Right kidney (tissue), 1 donor: ENCODE measurements at regions not wholly inside any gene's neighbourhood (a gene's known extent, or its start where the extent isn't known, plus 50 kb on each side); places are given as distances from the start of the nearest gene placed in this dataset.

Experiments
- DNase-seq: peaks from one replicate; pipeline ENCODE4 v3.0.0-alpha.2; 2016

DNA sequence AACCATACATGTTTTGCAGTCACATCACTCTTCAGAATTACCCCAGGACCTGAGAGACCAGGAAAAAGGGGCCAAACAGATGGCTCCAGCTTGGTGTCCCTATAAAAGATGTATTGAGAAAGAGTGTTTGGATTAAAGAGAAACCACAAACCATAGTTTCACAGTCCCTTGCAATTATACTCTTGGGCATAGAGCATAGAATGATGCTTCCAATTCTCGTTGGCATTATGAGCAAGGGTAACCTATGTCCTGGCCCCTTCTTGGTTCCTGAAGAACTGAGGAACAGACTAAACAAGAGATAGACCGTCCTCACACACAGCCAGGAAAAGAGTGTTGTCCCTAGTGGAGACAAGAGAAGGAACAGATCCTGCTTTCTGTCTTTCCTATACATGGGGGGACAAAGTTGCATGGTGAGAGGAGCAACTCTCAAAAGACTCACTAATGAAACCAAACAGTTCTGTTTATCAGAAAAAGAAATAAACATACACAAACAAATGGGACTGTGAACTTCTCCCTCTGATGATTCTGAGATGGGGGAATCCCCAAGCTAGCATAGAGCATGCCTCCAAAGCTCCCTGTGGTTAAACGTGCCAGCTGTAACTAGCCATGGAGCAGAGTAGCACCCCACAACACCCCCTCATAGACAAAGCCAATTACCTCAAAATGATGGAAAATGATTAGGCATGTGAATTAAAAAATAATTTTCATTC is 908.6 kb downstream of the NTRK3 start:
- DNase-seq: no peak

- no peak for DNase-seq
These were observed 910.6 kb downstream of the NTRK3 start for GRCh38 chr15:87345961-87346360.

DNA sequence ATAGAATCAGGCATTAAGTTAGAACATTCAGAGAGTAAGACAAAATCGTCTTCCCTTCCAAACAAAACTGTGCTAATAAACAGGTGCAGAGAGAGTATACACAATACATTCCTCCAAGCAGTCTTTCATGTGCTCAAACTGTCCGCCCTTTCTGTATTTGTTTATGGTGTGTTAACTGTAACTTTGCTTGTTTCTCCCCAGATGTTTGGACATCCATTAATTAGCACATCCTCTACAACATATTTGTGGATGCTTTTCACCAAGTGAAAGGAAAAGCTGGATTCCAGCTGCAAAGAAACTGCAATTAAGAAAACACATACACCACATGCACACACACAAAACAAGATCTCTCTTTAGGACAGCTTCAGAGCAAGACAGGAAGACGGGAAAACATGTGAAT is 912.6 kb downstream of the NTRK3 start:
- DNase-seq: no peak

GRCh38 chr15:87340370-87340769 is 916.2 kb downstream of the NTRK3 start:
- no peak for DNase-seq

GRCh38 chr15:87326269-87326668 is 930.3 kb downstream of the NTRK3 start:
- DNase-seq: no peak

DNA sequence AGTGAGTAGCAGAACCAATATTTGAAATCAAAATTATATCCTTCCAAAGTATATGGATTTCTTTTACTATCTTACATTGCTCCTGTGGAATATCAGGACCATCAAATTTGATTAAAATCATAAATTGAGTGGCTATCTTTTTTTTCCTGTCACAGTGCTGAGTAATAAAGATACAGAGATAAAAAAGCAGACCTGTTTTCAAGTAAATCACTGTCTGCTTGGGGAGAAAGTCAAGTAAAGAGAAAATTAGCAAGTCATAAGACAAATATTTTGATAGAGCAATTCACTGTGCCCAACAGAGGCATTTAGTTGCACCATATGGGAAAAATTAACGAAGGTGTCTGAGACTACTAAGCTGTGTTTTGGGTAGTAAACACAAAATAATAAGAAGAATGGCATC is 933.7 kb downstream of the NTRK3 start:
- DNase-seq: no peak

- DNase-seq: no peak
These were observed 934.3 kb downstream of the NTRK3 start for GRCh38 chr15:87322265-87322664.

GRCh38 chr15:87317900-87318299 is 938.6 kb downstream of the NTRK3 start:
- no peak for DNase-seq

- no peak for DNase-seq
These were observed 944.3 kb downstream of the NTRK3 start for GRCh38 chr15:87312221-87312620.

- no peak for DNase-seq
These were observed 956.4 kb downstream of the NTRK3 start for GRCh38 chr15:87300146-87300545.

GRCh38 chr15:87294854-87295253 is 961.7 kb downstream of the NTRK3 start:
- DNase-seq: no peak

DNA sequence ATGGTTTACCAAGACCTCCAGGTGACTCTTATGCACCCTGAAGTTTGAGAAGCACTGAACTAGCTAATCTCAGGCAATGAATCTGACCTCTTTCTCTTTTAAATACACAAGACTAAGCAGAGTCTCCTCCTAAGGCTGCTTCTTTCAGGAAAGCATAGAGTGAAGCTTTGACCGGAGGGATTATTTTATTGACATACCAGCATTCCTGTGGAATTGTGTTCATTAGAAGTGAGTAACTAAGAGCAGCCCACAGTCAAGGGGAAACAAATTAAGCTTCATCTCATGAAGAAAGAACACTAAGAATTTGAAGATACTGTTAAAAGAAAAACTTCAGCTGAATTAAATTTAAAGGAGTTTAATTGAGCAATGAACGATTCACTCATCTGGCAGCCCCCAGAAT is 963.5 kb downstream of the NTRK3 start:
- DNase-seq: no peak

GRCh38 chr15:87287156-87287555 is 969.4 kb downstream of the NTRK3 start:
- no peak for DNase-seq

DNA sequence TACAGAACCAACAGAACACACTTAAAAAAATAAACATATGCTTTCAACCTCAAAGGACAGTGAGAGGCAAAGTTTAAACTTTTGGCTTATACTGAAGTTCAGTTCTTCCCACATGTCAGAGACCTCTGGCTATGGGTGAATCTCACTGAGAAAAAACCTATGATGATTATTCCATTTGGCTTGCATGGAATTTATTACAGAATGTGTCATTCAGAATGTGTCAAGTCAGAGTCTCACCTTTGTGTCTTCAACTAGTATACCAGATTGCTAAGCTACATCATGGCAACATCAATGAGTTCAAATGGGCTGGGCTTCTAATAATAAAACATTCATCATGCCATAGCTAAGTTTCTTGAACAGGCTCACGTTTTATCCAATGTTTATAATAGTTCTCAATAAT is 987.0 kb downstream of the NTRK3 start:
- DNase-seq: no peak

- DNase-seq: no peak
These were observed 987.9 kb downstream of the NTRK3 start for GRCh38 chr15:87268675-87269074.

GRCh38 chr15:87267798-87268197 is 988.7 kb downstream of the NTRK3 start:
- no peak for DNase-seq

- DNase-seq: no peak
These were observed 992.7 kb downstream of the NTRK3 start for GRCh38 chr15:87263871-87264270.

GRCh38 chr15:87263296-87263695 is 993.2 kb downstream of the NTRK3 start:
- DNase-seq: no peak

DNA sequence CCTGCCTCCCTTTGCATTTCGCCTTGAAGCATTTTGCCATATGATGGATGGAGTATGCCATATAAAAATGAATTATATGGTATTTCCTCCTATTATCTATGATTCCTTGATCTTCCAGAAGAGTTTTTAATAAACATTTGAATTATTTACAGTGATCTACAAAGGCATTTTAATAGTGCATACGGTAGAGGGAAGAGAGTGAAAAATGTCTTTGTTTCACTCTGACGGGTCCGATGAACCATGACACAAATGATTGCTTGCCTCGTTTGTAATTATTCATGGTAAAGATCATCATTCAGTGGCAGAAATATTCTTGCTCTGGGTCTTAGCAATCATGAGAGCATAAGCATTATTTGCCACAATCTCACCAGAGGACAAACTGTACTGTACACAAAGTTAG is 1010.9 kb downstream of the NTRK3 start:
- no peak for DNase-seq

GRCh38 chr15:87243474-87243873 is 1013.1 kb downstream of the NTRK3 start:
- DNase-seq: no peak

DNA sequence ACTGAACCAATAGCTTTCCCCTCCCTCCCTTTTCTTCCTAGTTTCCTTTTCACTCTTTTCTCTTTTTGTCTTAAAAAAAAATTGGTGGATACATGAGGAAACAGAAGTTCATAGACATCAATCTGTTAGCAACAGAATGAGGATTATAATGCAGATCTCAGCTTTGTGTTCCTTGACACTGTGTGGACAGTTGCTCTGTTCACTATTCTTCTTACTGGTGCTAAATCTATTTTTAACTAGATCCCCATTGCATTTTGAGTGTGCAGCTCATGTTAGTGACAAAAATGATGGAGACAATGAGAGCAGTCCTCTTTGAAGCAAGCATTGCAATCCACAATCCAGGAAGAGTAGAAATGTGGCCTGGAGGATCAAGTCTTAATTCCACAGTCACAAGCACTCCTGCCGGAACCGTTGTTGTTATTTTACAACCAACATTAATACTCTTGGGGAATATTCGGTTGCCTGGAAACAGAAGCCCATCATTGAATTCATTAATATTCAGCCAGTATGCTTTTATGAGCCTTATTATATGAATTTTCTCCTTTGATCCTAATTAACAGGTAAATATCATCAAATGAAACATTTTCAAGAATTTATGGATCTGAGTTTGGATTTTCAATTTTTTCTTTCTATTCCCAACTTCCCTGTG is 1016.8 kb downstream of the NTRK3 start:
- DNase-seq: no peak

GRCh38 chr15:87238451-87239068 is 1018.0 kb downstream of the NTRK3 start:
- no peak for DNase-seq

DNA sequence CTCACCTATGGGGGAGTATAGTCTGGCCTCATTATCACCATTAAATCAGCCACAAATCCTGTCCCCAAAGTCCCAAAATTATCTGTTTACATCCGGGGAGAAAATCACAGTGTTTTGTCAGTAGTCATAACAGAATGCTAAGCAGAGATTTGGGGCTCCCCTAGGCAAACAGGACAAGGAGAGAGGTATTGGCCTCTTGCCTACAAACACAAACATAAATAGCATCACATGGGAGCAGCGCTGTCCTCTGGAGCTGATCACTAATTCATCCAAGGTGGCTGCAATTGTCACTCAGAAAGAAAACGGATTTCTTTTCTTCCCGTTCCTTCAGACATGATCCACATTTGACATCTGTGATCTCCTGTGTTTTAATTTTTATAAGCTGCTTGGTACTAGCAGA is 1028.1 kb downstream of the NTRK3 start:
- no peak for DNase-seq

DNA sequence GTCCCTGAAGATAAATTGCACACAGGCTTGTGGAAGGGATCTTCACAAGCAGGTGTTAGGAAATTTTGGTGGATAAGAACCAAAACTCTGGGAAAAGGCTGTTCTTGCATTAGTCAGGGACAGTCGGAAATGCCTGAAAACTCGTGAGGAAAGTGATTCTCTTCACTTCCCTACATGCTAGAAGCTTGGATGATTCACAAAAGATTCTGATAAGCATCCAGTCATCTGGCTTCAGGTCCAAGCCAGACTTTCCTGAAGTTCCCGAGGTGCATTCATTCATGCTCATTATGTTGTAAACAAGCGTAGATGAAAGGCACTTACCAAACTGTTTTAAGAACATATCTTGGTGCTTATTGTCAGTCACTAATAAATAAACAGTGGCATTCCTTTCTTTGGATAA is 1028.7 kb downstream of the NTRK3 start:
- DNase-seq: no peak
